ENCODE measurements at regions not wholly inside any gene's neighbourhood (a gene's known extent, or its start where the extent isn't known, plus 50 kb on each side); places are given as distances from the start of the nearest gene placed in this dataset.

- DNase-seq: no peak
Observed at GRCh38 chr20:50314678-50315335, 124.2 kb downstream of the CEBPB start.

GRCh38 chr20:50315586-50316551 is 125.2 kb downstream of the CEBPB start:
- DNase-seq: no peak

- no peak for DNase-seq
Observed at GRCh38 chr20:50317116-50317515, 126.5 kb downstream of the CEBPB start.

- DNase-seq: no peak
Observed at GRCh38 chr20:50317609-50318008, 127.0 kb downstream of the CEBPB start.

GRCh38 chr20:50318710-50319109 is 128.1 kb downstream of the CEBPB start:
- no peak for DNase-seq

GRCh38 chr20:50320005-50320900 is 129.6 kb downstream of the CEBPB start:
- no peak for DNase-seq

- DNase-seq: no peak
Observed at GRCh38 chr20:50320901-50321796, 130.5 kb downstream of the CEBPB start.

- no peak for DNase-seq
Observed at GRCh38 chr20:50321797-50322480, 131.3 kb downstream of the CEBPB start.

- no peak for DNase-seq
Observed at GRCh38 chr20:50322703-50323131, 132.1 kb downstream of the CEBPB start.

GRCh38 chr20:50323209-50323608 is 132.6 kb downstream of the CEBPB start:
- DNase-seq: no peak

GRCh38 chr20:50323777-50324775 is 133.4 kb downstream of the CEBPB start:
- DNase-seq: no peak

GRCh38 chr20:50325215-50325614 is 134.6 kb downstream of the CEBPB start:
- DNase-seq: no peak

GRCh38 chr20:50325651-50326050 is 135.0 kb downstream of the CEBPB start:
- DNase-seq: no peak

GRCh38 chr20:50327666-50328065 is 137.0 kb downstream of the CEBPB start:
- DNase-seq: no peak

GRCh38 chr20:50328222-50328979 is 137.8 kb downstream of the CEBPB start:
- no peak for DNase-seq

GRCh38 chr20:50328996-50329898 is 138.6 kb downstream of the CEBPB start:
- no peak for DNase-seq

GRCh38 chr20:50329981-50330503 is 139.4 kb downstream of the CEBPB start:
- DNase-seq: no peak
